Muscle layer of colon (tissue), 2 donors: ENCODE measurements at regions not wholly inside any gene's neighbourhood (a gene's known extent, or its start where the extent isn't known, plus 50 kb on each side); places are given as distances from the start of the nearest gene placed in this dataset.
"Not testable (repeated sequence)": the region's sequence is repeated elsewhere in the genome, so short reads cannot be mapped to it uniquely, and the experiment has no call there.

Experiments
- H3K27ac ChIP-seq: one replicate; pipeline ENCODE4 v1.7.0; 2013; ENCODE audit warnings: low read depth, mild to moderate bottlenecking, low read length, moderate library complexity
- H3K27me3 ChIP-seq, 2 donors: one replicate each; pipeline ENCODE4 v1.7.0; 2013; ENCODE audit warnings: low read length in 2 of 2, mild to moderate bottlenecking in 2 of 2; ENCODE audit not compliant: insufficient read depth in 2 of 2, control insufficient read depth in 1 of 2
- H3K36me3 ChIP-seq: one replicate; pipeline ENCODE4 v1.7.0; 2013; ENCODE audit warnings: mild to moderate bottlenecking, low read length; ENCODE audit not compliant: insufficient read depth
- H3K4me1 ChIP-seq: one replicate; pipeline ENCODE4 v1.7.0; 2013; ENCODE audit warnings: mild to moderate bottlenecking, low read length; ENCODE audit not compliant: insufficient read depth
- H3K4me3 ChIP-seq, 2 donors: one replicate each; pipeline ENCODE4 v1.7.0; 2013; ENCODE audit warnings: low read length in 2 of 2, low read depth in 1 of 2, mild to moderate bottlenecking in 1 of 2, moderate library complexity in 1 of 2
- H3K9ac ChIP-seq: one replicate; pipeline ENCODE4 v1.7.0; 2013; ENCODE audit warnings: low read length
- H3K9me3 ChIP-seq: one replicate; pipeline ENCODE4 v1.7.0; 2013; ENCODE audit warnings: mild to moderate bottlenecking, low read length
- donor health status: abdominal sarcoma.
- donor health status: Adenocarcinoma of cecum.

DNA sequence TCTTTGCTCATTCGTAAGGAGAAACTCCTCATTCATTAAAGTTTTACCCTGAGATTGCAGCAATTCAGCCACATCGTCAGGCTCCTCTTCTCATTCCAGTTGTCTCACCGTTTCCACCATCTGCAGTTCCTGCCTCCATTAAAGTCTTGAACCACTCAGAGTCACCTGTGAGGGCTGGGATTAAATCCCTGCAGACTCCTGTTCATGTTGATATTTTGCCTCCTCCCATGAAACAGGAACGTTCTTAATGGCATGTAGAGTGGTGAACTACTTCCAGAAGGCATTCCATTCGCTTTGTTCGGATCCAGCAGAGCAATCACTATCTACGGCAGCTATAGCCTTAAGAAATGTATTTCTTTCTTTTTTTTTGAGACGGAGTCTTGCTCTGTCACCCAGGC is 96.5 kb upstream of the FAM20C start:
- Histone ChIP-seq H3K4me1 (peaks cover 4% of the 10 kb centered on the region), H3K36me3 (no peaks in the 10 kb centered on the region), H3K4me3 (no peak overlapping the region), H3K27me3 (no peaks in the 10 kb centered on the region), H3K9ac (no peak overlapping the region), H3K27ac (no peak overlapping the region), H3K9me3 (no peaks in the 10 kb centered on the region)

GRCh38 chr7:96861-97260 is 95.5 kb upstream of the FAM20C start:
- H3K4me3 ChIP-seq, result no peak overlapping the region
- H3K36me3 ChIP-seq, result no peaks in the 10 kb centered on the region
- H3K27ac ChIP-seq, result no peak overlapping the region

DNA sequence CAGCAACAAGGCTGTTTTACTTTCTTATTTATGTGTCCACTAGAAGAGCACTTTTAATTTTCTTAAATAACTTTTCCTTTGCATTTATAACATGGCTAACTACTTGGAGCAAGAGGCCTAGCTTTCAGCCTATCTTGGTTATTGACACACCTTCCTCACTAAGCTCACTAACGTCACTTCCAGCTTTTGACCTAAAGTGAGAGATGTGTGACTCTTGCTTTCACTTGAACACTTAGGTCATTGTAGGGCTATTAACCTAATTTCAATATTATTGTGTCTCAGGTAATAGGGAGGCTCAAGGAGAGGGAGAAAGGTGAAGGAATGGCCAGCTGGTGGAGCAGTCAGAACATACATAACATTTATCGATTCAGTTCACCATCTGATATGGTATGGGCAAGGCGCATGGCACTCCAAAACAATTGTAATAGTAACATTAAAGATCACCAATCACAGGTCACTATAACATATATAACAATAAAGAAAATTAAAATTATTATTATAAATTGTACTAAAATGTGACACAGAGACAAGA is 95.0 kb upstream of the FAM20C start:
- Histone ChIP-seq H3K9ac (no peak overlapping the region), H3K9me3 (no peaks in the 10 kb centered on the region), H3K4me1 (no peaks in the 10 kb centered on the region), H3K4me3 (no peak overlapping the region), H3K27ac (no peak overlapping the region), H3K36me3 (no peaks in the 10 kb centered on the region), H3K27me3 (no peaks in the 10 kb centered on the region)

More at GRCh38 chr7:96861-97260, 95.5 kb upstream of the FAM20C start:
- H3K9me3 ChIP-seq, result no peaks in the 10 kb centered on the region
- H3K9ac ChIP-seq, result no peak overlapping the region
- no peaks in the 10 kb centered on the region for H3K4me1 ChIP-seq
- no peaks in the 10 kb centered on the region for H3K27me3 ChIP-seq

DNA sequence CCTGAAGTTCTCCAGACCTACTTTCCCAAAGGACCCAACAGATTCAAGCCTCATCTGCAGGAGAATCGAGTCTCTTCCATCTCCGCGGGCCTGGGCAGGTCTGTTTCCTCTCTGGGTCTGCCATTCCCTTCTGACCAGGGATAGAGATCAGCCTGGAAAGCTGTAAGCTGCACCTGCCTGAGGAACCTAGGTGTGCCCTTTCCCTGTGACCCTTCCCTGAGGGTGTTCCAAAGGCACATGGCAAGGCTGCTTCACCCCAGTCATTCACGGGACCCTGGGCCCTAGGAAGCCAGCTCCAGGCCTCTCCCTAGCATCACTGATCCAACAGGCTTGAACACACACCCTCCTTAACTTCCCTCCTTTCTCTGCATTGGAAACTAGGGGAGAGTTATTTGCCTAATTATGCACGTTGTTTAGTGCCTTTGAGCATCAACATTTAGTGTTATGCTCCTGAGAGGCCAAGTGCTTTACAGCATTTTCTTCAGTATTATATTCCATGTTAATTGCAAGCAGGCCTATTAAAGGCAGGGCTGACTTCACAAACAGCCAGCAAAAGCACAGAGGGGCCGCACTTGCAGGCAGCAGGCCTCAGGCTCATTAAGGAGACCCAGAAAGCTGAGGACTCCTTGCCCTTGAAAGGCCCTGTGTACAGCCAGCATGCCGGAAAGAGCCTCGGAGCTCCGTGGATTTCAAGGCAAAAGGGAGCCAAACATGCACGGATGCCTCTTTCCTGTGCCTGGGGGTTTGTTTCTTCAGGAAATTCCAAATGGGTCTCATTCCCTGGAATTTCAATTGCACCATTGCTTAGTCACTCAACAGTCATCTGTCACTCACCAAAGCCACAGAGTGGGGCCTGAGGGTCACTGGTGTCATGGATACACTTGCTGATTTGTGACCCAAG is 91.0 kb upstream of the FAM20C start:
- Histone ChIP-seq H3K9ac (no peak overlapping the region), H3K27ac (no peak overlapping the region), H3K36me3 (no peaks in the 10 kb centered on the region), H3K4me1 (no peaks in the 10 kb centered on the region), H3K27me3 (no peaks in the 10 kb centered on the region), H3K4me3 (no peak overlapping the region), H3K9me3 (no peaks in the 10 kb centered on the region)

- Histone ChIP-seq H3K9ac (no peak overlapping the region), H3K27ac (no peak overlapping the region), H3K4me3 (no peak overlapping the region), H3K4me1 (no peaks in the 10 kb centered on the region), H3K27me3 (no peaks in the 10 kb centered on the region), H3K36me3 (no peaks in the 10 kb centered on the region), H3K9me3 (no peaks in the 10 kb centered on the region)
Observed at GRCh38 chr7:102047-102711, 90.2 kb upstream of the FAM20C start.

- Histone ChIP-seq H3K36me3 (no peaks in the 10 kb centered on the region), H3K4me1 (no peaks in the 10 kb centered on the region), H3K27ac (no peak overlapping the region), H3K9me3 (no peaks in the 10 kb centered on the region), H3K27me3 (no peaks in the 10 kb centered on the region), H3K9ac (no peak overlapping the region), H3K4me3 (no peak overlapping the region)
Observed at GRCh38 chr7:102721-103120, 89.7 kb upstream of the FAM20C start.

DNA sequence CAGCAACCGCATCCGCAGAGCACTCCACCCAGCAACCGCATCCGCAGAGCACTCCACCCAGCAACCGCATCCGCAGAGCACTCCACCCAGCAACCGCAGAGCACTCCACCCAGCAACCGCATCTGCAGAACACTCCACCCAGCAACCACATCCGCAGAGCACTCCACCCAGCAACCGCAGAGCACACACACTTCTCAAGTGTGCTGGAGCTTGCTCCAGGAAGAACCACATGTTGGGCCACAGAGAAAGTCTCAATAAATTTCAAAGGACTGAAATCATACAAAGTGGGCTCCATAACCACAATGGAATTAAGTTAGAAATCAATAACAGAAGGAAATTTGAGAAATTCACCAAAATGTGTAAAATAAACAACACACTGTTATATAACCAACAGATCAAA is 88.4 kb upstream of the FAM20C start:
- H3K9me3 ChIP-seq, H3K9ac ChIP-seq, H3K4me3 ChIP-seq, H3K27me3 ChIP-seq, H3K27ac ChIP-seq, H3K36me3 ChIP-seq, H3K4me1 ChIP-seq: not testable (repeated sequence)

- H3K36me3 ChIP-seq, result no peaks in the 10 kb centered on the region
- no peaks in the 10 kb centered on the region for H3K27me3 ChIP-seq
- no peak overlapping the region for H3K9ac ChIP-seq
- no peak overlapping the region for H3K27ac ChIP-seq
- H3K4me3 ChIP-seq, result no peak overlapping the region
- H3K9me3 ChIP-seq, result no peaks in the 10 kb centered on the region
- no peaks in the 10 kb centered on the region for H3K4me1 ChIP-seq
Observed at GRCh38 chr7:105002-105401, 87.4 kb upstream of the FAM20C start.

DNA sequence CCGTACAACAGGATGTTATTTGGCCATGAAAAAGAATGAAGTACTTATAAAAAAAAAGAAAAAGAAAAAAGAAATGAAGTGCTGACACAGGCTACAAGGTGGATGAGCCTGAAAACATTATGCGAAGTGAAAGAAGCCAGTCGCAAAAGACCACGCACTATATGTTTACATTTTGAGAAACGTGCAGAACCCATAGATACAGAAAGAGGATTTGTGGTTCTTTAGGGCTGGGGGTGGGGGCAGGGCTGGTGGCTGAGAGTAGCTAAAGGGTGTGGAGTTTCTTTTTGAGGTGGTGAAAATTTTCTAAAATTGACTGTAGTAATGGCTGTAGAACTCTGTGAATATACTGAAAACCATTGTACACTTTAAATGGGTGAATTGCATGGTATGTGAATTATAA is 86.0 kb upstream of the FAM20C start:
- Histone ChIP-seq H3K27me3 (no peaks in the 10 kb centered on the region), H3K9me3 (no peaks in the 10 kb centered on the region), H3K27ac (no peak overlapping the region), H3K4me3 (no peak overlapping the region), H3K4me1 (no peaks in the 10 kb centered on the region), H3K9ac (no peak overlapping the region), H3K36me3 (no peaks in the 10 kb centered on the region)

DNA sequence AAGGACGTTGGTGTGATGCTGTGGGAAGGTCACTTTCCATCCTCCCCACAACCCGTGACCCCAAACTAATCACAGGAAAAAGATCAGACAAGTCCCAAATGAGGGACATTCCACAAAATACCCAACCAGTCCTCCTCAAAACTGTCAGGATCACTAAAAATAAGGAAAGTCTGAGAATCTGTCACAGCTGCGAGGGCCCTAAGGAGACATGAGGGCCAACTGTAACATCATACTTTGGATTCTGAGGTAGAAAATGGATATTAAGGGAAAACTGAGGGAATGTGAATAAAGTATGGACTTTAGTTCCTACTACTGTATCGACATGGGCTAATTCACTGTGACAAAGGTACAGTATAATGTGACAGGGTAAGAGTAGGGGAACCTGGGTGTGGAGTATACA is 85.1 kb upstream of the FAM20C start:
- Histone ChIP-seq H3K4me3 (no peak overlapping the region), H3K9ac (no peak overlapping the region), H3K36me3 (no peaks in the 10 kb centered on the region), H3K4me1 (no peaks in the 10 kb centered on the region), H3K27me3 (no peaks in the 10 kb centered on the region), H3K9me3 (no peaks in the 10 kb centered on the region), H3K27ac (no peak overlapping the region)

DNA sequence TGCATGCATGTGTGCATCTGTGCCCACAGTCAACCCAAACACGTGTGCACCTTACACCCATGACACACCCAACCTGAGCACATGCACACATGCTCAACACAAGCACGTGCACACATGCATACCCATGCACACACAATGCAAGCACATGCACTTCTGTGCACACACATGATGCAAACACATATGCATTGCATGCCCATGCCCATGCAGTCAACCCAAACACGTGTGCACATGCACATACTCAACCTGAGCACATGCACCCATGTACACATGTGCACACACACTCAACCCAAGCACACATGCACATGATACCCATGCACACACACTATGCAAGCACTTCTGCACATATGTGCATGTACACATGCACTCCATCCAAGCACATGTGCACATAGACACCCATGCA is 84.5 kb upstream of the FAM20C start:
- H3K4me1 ChIP-seq, result no peaks in the 10 kb centered on the region
- no peak overlapping the region for H3K9ac ChIP-seq
- H3K9me3 ChIP-seq, result no peaks in the 10 kb centered on the region
- H3K27me3 ChIP-seq, result no peaks in the 10 kb centered on the region
- no peaks in the 10 kb centered on the region for H3K36me3 ChIP-seq
- H3K27ac ChIP-seq, result no peak overlapping the region
- no peak overlapping the region for H3K4me3 ChIP-seq
